Epithelial cell of esophagus (primary cell): ENCODE measurements at regions not wholly inside any gene's neighbourhood (a gene's known extent, or its start where the extent isn't known, plus 50 kb on each side); places are given as distances from the start of the nearest gene placed in this dataset.
A peak's percentile ranks its signal among the peaks of the same experiment; 100 is the strongest.

Experiments
- DNase-seq: peaks from one replicate; pipeline ENCODE4 v3.0.0; 2010; ENCODE audit warnings: low read depth
- H3K4me3 ChIP-seq: 2 replicates; pipeline ENCODE4 v1.5.1; 2011; ENCODE audit warnings: mild to moderate bottlenecking, low read length, control low read depth
- TF ChIP-seq, protein P1 (sequence below): IDR thresholded peaks from 2 replicates; pipeline ENCODE4 v1.5.1; 2011; ENCODE audit warnings: low read depth, mild to moderate bottlenecking, low read length, control low read depth, inconsistent platforms; ENCODE audit not compliant: insufficient read depth; ENCODE audit errors: missing control alignments

- H3K4me3 ChIP-seq: no peak overlapping the region
- no peak for DNase-seq
- TF ChIP-seq, protein P1, sequence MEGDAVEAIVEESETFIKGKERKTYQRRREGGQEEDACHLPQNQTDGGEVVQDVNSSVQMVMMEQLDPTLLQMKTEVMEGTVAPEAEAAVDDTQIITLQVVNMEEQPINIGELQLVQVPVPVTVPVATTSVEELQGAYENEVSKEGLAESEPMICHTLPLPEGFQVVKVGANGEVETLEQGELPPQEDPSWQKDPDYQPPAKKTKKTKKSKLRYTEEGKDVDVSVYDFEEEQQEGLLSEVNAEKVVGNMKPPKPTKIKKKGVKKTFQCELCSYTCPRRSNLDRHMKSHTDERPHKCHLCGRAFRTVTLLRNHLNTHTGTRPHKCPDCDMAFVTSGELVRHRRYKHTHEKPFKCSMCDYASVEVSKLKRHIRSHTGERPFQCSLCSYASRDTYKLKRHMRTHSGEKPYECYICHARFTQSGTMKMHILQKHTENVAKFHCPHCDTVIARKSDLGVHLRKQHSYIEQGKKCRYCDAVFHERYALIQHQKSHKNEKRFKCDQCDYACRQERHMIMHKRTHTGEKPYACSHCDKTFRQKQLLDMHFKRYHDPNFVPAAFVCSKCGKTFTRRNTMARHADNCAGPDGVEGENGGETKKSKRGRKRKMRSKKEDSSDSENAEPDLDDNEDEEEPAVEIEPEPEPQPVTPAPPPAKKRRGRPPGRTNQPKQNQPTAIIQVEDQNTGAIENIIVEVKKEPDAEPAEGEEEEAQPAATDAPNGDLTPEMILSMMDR: no peak
Measured at GRCh38 chr7:113299748-113300147, 181.4 kb upstream of the SMIM30 start.

DNA sequence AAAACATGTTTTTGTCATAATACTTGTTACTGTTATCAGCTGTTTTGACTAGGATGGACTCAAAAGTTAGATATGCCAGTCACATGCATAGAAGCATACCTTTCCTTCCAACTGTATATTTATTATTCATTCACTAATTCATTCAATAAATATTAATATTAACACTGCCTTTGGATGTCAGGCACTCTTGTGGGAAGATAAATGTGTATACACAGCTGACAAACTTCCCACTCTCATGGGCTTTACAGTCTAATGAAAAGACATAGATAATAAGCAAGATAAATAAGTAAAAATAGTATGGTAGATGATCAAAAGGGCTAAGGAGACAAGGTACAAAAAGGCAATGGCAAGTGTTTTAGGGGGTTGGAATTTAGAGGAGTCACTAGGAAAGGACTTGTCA is 180.1 kb upstream of the SMIM30 start:
- TF ChIP-seq, protein P1: no peak
- no peak overlapping the region for H3K4me3 ChIP-seq
- DNase-seq: no peak

DNA sequence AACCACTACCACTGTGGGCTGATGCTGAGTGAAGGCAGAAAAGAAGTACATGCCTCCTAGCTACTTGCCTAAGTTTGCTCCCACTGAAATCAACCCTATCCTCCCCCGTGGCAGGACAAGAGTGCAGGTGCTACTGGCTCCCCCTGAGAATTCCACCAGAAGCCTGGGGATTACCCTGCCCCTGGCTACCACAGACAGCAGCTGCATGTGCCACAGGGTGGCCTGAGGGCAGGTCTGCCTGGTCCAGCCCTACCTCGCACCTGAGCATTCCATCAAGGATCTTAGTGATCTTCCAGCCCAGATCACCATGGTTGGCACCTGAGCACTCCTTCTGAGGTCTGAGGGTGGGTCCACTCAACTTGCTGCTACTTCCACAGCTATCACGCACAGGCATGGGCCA is 176.4 kb upstream of the SMIM30 start:
- H3K4me3 ChIP-seq: no peak overlapping the region
- TF ChIP-seq, protein P1: no peak
- DNase-seq: no peak

DNA sequence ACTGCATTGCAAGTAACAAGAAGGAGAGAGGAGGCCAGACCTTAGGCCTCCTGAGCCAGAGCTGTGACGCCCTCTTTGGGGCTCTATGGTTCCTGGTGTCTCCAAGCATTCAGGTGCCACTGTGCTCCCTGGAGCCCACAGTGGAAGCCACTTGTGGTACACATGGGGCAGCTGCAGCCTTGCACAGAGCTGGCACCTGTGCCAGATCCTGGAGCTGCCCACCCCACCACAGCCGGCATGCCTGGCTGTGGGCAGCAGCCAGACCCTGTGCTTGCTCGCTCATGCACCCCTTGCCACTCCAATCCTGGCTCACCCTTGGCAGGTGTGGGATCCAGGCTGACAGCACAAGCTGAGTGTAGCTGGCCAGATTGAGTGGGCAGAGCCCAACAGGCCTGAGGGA is 173.8 kb upstream of the SMIM30 start:
- DNase-seq: no peak
- TF ChIP-seq, protein P1: no peak
- no peak overlapping the region for H3K4me3 ChIP-seq

DNA sequence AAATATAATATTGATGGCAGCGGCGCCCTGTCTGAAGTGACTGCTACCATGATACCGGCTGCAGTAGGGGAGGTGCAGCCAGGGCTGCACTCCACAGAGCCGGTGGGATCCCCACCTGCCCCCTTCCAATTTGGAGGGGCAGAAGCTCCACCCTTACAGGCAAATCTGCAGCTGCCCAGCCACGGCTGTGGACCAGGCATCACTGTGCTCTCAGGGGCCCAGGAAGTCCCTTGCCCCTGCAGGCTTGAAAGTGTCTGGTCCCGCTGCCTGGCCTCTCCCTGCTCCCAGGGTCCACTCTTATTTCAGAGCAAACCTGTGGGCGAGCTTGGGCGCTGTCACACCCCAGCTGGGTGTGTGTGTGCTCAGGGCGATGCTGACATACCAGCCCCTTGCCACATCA is 172.7 kb upstream of the SMIM30 start:
- no peak overlapping the region for H3K4me3 ChIP-seq
- TF ChIP-seq, protein P1: no peak
- DNase-seq: no peak

DNA sequence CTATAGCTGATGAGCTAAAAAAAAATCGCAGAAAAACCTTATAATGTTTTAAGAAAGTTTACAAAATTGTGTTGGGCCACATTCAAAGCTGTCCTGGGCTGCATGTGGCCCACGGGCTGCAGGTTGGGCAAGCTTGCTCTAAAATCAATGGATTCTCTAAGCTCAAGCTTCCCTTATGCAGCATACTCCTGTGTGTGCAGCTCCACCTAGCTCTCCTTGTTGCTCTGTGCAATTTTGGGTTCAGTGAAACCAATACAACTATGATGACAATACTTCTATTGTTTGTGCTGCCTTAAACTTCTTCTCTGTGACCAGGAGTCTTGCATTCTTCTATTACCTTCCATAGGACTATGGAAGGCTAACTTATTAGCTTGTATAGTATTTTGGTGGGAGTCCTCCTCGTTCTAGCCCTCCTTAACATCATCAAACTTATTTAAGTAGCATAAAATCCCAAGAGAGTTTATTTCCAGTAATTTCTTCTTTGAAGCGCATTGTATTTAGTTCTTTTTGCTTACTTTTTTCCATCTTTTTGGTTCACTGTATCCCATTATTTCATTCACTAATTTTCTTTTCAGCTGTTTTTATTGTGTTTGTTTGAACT is 170.9 kb upstream of the SMIM30 start:
- TF ChIP-seq, protein P1: peak; percentile 78
- DNase-seq: peak; percentile 66
- H3K4me3 ChIP-seq: no peak overlapping the region

GRCh38 chr7:113285411-113285810 is 167.1 kb upstream of the SMIM30 start:
- DNase-seq: peak; percentile 9
- H3K4me3 ChIP-seq: no peak overlapping the region
- TF ChIP-seq, protein P1: no peak
